ENCODE measurements at regions not wholly inside any gene's neighbourhood (a gene's known extent, or its start where the extent isn't known, plus 50 kb on each side); places are given as distances from the start of the nearest gene placed in this dataset.

- TF ChIP-seq POLR2A (IDR thresholded peaks at IDR 0.05; ENCODE audit: low read length): no peak
- TF ChIP-seq GATA1 (IDR thresholded peaks at IDR 0.05; ENCODE audit: low read depth, low read length): no peak
Observed at GRCh38 chr12:28898038-28898437, 251.0 kb upstream of the FAR2 start.

Data from erythroblast (primary cell).